ENCODE measurements at regions not wholly inside any gene's neighbourhood (a gene's known extent, or its start where the extent isn't known, plus 50 kb on each side); places are given as distances from the start of the nearest gene placed in this dataset.

- H3K9me3 Mint-ChIP-seq (ENCODE audit: low read depth, unreplicated experiment): no peaks in the 10 kb centered on the region
- no peak for TF ChIP-seq CTCF (IDR thresholded peaks at IDR 0.05; ENCODE audit: unreplicated experiment)
- intact Hi-C loops (cut with micrococcal nuclease; ENCODE audit: unreplicated experiment): loop anchor here (5.0 kb wide), 2 partner anchors 469 to 544 kb away; no protein-coding TSS in a partner anchor
- no peak overlapping the region for H3K4me3 Mint-ChIP-seq (ENCODE audit: low read depth, unreplicated experiment)
- H3K36me3 Mint-ChIP-seq (ENCODE audit: insufficient read depth, unreplicated experiment): peaks cover 3% of the 10 kb centered on the region
- no peaks in the 10 kb centered on the region for H3K27me3 Mint-ChIP-seq (ENCODE audit: unreplicated experiment)
- no peak for DNase-seq
- H3K27ac Mint-ChIP-seq (ENCODE audit: unreplicated experiment): no peak overlapping the region
- BruUV-seq (replicated peaks): no TSS peak
- H3K4me1 Mint-ChIP-seq (ENCODE audit: low read depth, unreplicated experiment): peaks cover 8% of the 10 kb centered on the region
- CTCF ChIA-PET: no interaction called here
These were observed 191.1 kb upstream of the ADO start for GRCh38 chr10:62613424-62613823.

DNA sequence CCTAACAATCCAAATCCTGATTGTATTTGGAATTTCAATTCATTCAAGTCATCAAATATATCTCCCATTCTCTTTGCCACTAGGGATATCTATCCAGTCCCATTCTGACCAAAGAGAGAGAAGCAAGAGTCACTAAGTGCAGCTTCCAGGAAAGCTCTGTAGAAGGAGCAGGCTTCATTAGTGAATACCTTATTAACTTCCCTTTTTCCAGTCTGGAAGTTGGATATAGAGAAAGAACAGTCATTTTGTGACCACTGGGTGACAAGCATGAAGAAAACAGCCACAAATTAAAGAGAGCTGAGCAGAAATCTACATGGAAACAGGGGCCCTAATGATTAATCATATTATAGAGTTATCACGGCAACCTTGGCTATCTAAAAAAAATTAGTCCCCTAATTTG is 190.7 kb upstream of the ADO start:
- Mint-ChIP-seq H3K36me3 (ENCODE audit: insufficient read depth, unreplicated experiment) (no peaks in the 10 kb centered on the region), H3K27ac (ENCODE audit: unreplicated experiment) (no peak overlapping the region), H3K4me1 (ENCODE audit: low read depth, unreplicated experiment) (peaks cover 8% of the 10 kb centered on the region), H3K9me3 (ENCODE audit: low read depth, unreplicated experiment) (no peaks in the 10 kb centered on the region), H3K27me3 (ENCODE audit: unreplicated experiment) (no peaks in the 10 kb centered on the region), H3K4me3 (ENCODE audit: low read depth, unreplicated experiment) (no peak overlapping the region)
- intact Hi-C loops (cut with micrococcal nuclease; ENCODE audit: unreplicated experiment): loop anchor here (5.0 kb wide), 2 partner anchors 468 to 543 kb away; no protein-coding TSS in a partner anchor
- TF ChIP-seq CTCF (IDR thresholded peaks at IDR 0.05; ENCODE audit: unreplicated experiment): no peak
- BruUV-seq (replicated peaks): no TSS peak
- no peak for DNase-seq
- CTCF ChIA-PET: no interaction called here

DNA sequence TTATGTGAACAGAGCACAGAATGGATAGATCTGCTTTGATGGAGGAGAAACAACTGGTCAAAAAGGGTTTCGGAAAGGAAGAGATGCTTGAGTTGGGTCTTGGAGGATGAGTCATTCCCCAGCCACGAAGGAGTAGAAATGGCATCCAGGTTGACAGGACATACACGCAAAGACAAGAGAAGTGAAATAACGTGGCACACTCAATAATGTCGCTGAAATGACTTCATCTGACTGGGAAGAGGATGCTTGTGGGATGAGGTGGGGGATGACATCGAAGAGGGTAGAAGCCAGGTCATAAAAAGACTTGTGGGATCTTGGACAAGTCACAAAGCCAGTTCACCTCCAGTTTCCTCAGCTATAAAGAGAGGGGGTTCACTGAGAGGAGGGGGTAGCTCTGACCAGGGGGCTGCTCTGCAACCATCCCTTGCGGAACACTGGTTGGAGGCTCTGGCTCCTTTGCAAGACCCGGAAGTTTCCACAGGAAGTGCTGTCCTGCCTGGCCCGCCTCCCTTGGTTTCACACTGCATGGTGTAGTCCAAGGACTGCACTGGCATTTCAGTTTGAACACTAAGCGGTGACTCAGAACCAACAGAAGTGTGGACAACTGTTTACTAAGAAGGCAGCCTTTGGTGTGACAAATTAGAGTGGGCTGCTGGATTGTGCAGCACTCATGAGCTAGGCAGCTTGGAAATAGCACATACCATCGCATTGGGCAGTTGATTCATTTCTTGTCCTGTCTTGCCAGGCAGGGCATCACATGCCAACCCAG is 189.9 kb upstream of the ADO start:
- intact Hi-C loops (cut with micrococcal nuclease; ENCODE audit: unreplicated experiment): loop anchor here (5.0 kb wide), 2 partner anchors 468 to 543 kb away; no protein-coding TSS in a partner anchor
- no TSS peak for BruUV-seq (replicated peaks)
- CTCF ChIA-PET: no interaction called here

DNA sequence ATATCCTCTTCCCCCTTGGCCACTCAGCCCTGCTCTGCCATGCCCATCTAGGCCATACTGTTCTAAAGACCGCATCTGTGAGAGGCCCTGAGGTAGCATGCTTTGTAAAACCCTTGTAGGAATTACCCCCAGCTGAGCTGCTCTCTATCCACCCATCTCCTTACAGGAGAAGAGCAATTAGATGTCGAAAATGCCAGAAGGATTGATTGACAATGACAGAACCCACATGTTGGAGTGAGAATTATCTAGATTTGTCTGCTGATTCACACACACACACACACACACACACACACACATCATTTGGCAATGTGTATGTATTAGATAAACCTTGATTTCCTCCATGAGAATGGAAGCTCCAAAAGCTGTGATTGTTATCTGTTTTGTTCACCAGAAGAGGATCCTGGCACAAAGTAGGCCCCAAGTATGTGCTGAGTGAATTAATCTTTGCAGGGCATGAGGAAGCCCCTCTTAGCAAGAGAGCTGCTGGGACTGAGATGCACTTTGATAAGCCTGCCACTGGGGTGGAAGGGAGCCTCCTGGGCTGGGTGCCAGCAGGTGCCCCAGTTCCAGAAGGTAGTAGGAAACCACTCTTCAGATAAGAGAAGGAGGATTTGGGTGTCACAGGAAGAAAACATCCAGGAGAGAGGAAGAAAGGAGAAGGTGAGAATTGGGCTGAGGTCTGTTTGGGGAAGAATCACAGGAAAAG is 187.5 kb upstream of the ADO start:
- no TSS peak for BruUV-seq (replicated peaks)
- DNase-seq: peak; percentile 31
- Mint-ChIP-seq H3K27me3 (ENCODE audit: unreplicated experiment) (no peaks in the 10 kb centered on the region), H3K4me1 (ENCODE audit: low read depth, unreplicated experiment) (peaks cover 8% of the 10 kb centered on the region), H3K27ac (ENCODE audit: unreplicated experiment) (no peak overlapping the region), H3K9me3 (ENCODE audit: low read depth, unreplicated experiment) (no peaks in the 10 kb centered on the region), H3K36me3 (ENCODE audit: insufficient read depth, unreplicated experiment) (no peaks in the 10 kb centered on the region), H3K4me3 (ENCODE audit: low read depth, unreplicated experiment) (no peak overlapping the region)
- TF ChIP-seq CTCF (IDR thresholded peaks at IDR 0.05; ENCODE audit: unreplicated experiment): no peak
- intact Hi-C loops (cut with micrococcal nuclease; ENCODE audit: unreplicated experiment): no loop called here
- CTCF ChIA-PET: interaction anchor here (0.9 kb wide), 1 partner anchor 199 kb away, joined by 5 read pairs; the partner anchor contains the start of gene EGR2

More for the DNA sequence above, 189.9 kb upstream of the ADO start:
- no peak for TF ChIP-seq CTCF (IDR thresholded peaks at IDR 0.05; ENCODE audit: unreplicated experiment)
- no peak overlapping the region for H3K27ac Mint-ChIP-seq (ENCODE audit: unreplicated experiment)
- H3K4me1 Mint-ChIP-seq (ENCODE audit: low read depth, unreplicated experiment): peaks cover 8% of the 10 kb centered on the region
- H3K27me3 Mint-ChIP-seq (ENCODE audit: unreplicated experiment): no peaks in the 10 kb centered on the region
- no peaks in the 10 kb centered on the region for H3K36me3 Mint-ChIP-seq (ENCODE audit: insufficient read depth, unreplicated experiment)
- no peak for DNase-seq
- no peak overlapping the region for H3K4me3 Mint-ChIP-seq (ENCODE audit: low read depth, unreplicated experiment)
- no peaks in the 10 kb centered on the region for H3K9me3 Mint-ChIP-seq (ENCODE audit: low read depth, unreplicated experiment)

Measured in Calu3 (cell line).